Keratinocyte (primary cell): ENCODE measurements at regions not wholly inside any gene's neighbourhood (a gene's known extent, or its start where the extent isn't known, plus 50 kb on each side); places are given as distances from the start of the nearest gene placed in this dataset.

Source experiments
- EZH2 ChIP-seq: IDR thresholded peaks from one replicate; pipeline ENCODE4 v1.6.1; 2012; ENCODE audit warnings: inconsistent platforms, mild to moderate bottlenecking, low read length, moderate library complexity
- TF ChIP-seq, protein P1 (sequence below), 3 experiments: IDR thresholded peaks in 1 of 3; conservative IDR thresholded peaks in 1 of 3; optimal IDR thresholded peaks in 1 of 3; 2 replicates in 2 of 3; 3 replicates in 1 of 3; pipeline versions ENCODE3 to v1.5.1; 2011; ENCODE audit warnings: low read length in 3 of 3, mild to moderate bottlenecking in 3 of 3, moderate library complexity in 2 of 3, control low read depth in 1 of 3, inconsistent platforms in 1 of 3; ENCODE audit not compliant: insufficient read depth in 2 of 3; ENCODE audit errors: extremely low read depth in 1 of 3

DNA sequence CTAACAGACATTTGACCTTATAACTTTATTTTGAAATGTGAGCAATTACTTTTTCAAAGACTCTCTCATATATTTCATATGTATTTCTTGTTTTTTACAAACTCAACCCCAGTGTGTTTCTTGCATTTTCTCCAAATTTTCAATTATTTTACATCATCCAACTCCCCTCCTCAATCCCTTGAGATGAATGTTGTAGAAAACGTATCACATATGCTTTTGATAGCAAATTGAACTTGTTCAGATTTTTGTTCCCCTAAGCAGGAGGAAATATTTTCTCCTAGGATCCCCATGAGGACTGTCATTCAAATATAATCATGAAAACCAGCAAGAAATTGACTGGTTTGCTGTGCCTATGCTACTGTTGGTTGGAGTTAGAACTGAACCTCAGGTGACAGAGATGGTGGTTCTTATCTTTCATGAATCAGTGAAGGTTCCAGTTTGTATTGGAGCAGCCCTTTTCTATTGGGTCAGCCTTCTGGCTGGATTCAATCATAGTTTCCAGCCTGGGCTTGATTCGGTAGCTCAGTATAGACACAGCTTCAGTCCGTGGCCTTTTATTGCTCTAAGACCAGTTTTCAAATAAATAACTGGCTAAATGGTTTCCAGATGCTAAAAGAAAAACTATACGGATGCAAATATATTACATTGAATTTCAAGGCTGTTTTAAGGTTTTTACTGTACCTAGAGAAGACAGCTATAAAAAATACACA, 591.0 kb downstream of the EPHA4 start:
- TF ChIP-seq, protein P1, sequence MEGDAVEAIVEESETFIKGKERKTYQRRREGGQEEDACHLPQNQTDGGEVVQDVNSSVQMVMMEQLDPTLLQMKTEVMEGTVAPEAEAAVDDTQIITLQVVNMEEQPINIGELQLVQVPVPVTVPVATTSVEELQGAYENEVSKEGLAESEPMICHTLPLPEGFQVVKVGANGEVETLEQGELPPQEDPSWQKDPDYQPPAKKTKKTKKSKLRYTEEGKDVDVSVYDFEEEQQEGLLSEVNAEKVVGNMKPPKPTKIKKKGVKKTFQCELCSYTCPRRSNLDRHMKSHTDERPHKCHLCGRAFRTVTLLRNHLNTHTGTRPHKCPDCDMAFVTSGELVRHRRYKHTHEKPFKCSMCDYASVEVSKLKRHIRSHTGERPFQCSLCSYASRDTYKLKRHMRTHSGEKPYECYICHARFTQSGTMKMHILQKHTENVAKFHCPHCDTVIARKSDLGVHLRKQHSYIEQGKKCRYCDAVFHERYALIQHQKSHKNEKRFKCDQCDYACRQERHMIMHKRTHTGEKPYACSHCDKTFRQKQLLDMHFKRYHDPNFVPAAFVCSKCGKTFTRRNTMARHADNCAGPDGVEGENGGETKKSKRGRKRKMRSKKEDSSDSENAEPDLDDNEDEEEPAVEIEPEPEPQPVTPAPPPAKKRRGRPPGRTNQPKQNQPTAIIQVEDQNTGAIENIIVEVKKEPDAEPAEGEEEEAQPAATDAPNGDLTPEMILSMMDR (optimal IDR thresholded peaks at IDR 0.05 in 1 of 3, IDR thresholded peaks at IDR 0.05 in 1 of 3, conservative IDR thresholded peaks at IDR 0.05 in 1 of 3; ENCODE audit: extremely low read depth in 1 of 3, insufficient read depth in 2 of 3, low read length in 3 of 3) = no peak
- TF ChIP-seq EZH2 = no peak
